ENCODE measurements at regions not wholly inside any gene's neighbourhood (a gene's known extent, or its start where the extent isn't known, plus 50 kb on each side); places are given as distances from the start of the nearest gene placed in this dataset.
A peak's percentile ranks its signal among the peaks of the same experiment; 100 is the strongest.

DNA sequence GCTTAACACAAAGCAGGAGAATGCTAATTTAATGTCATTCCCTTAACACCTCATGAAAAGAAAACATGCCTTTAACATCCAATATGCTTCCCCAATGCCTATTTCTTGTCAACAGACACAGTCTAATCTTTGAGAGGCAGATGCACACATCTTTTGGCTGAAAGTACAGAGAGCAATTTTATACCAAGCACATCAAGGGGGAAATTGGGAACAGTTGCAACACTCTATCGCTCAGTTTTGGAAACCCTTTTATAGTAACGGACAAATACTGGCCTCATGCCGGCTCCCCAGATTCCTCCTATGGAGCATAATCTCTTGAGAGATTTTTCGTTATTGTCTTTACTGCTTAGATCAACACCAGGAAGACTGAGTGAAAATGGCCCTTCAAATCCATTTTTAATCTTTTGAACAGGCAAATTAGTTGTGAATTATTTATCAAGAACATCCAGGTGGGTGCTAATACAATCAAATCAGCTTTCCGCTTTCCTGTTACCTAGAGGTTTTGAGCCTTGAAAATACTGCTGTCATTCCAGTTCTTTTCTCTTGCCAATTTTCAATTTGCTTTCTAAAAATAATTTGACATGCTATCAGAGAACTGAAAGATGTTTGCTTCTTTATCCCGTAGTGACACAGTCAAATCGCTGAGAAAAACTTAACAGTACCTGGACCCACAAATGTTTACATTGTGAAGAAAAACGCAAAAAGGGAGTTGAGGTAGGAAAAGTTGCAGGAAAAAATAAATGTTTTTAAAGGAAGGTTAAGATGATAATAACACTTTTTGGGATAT lies 60.7 kb upstream of the CAND1 start:
- Mint-ChIP-seq H3K36me3 (ENCODE audit: low read depth) (no peaks in the 10 kb centered on the region), H3K4me3 (no peak overlapping the region), H3K9me3 (no peaks in the 10 kb centered on the region), H3K27ac (no peak overlapping the region), H3K4me1 (no peaks in the 10 kb centered on the region; the same call in 2 of the 3 replicates), H3K27me3 (ENCODE audit: insufficient read depth, low read depth, poor library complexity) (no peaks in the 10 kb centered on the region)
- Histone ChIP-seq H3K4me1 (ENCODE audit: insufficient read depth) (no peaks in the 10 kb centered on the region), H3K9me2 (ENCODE audit: insufficient read depth) (no peaks in the 10 kb centered on the region), H3K4me2 (no peak overlapping the region), H3K36me3 (ENCODE audit: insufficient read depth) (no peaks in the 10 kb centered on the region), H3K27ac (ENCODE audit: low read depth) (no peak overlapping the region), H3K4me3 (no peak overlapping the region), H3K79me2 (replicated peaks; ENCODE audit: insufficient read depth) (no peaks in the 10 kb centered on the region), H4K20me1 (replicated peaks; ENCODE audit: insufficient read depth) (no peaks in the 10 kb centered on the region), H3K27me3 (ENCODE audit: insufficient read depth) (no peaks in the 10 kb centered on the region), H2AFZ (peak overlapping the region; percentile 17; the same call in 1 of the 2 replicates), H3F3A (replicated peaks; ENCODE audit: low read depth) (no peaks in the 10 kb centered on the region)
- ATAC-seq (no peak), DNase-seq (ENCODE audit: low spot score) (no peak)
- TF ChIP-seq, protein P1, sequence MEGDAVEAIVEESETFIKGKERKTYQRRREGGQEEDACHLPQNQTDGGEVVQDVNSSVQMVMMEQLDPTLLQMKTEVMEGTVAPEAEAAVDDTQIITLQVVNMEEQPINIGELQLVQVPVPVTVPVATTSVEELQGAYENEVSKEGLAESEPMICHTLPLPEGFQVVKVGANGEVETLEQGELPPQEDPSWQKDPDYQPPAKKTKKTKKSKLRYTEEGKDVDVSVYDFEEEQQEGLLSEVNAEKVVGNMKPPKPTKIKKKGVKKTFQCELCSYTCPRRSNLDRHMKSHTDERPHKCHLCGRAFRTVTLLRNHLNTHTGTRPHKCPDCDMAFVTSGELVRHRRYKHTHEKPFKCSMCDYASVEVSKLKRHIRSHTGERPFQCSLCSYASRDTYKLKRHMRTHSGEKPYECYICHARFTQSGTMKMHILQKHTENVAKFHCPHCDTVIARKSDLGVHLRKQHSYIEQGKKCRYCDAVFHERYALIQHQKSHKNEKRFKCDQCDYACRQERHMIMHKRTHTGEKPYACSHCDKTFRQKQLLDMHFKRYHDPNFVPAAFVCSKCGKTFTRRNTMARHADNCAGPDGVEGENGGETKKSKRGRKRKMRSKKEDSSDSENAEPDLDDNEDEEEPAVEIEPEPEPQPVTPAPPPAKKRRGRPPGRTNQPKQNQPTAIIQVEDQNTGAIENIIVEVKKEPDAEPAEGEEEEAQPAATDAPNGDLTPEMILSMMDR (conservative IDR thresholded peaks at IDR 0.05; ENCODE audit: low read depth in 2 of 2): no peak
- TF ChIP-seq ZNF331 (CRISPR knock-in tag; IDR thresholded peaks at IDR 0.05; ENCODE audit: low read depth) (no peak), JUNB (IDR thresholded peaks at IDR 0.05; ENCODE audit: unreplicated experiment) (no peak), EZH2 (IDR thresholded peaks at IDR 0.05; ENCODE audit: low read depth, unreplicated experiment) (no peak), NANOG (IDR thresholded peaks at IDR 0.05; ENCODE audit: borderline replicate concordance) (no peak), EZH2phosphoT487 (IDR thresholded peaks at IDR 0.05; ENCODE audit: unreplicated experiment) (no peak), CREB1 (CRISPR knock-in tag; IDR thresholded peaks at IDR 0.05; ENCODE audit: low read depth) (no peak), POLR2AphosphoS5 (IDR thresholded peaks at IDR 0.05; ENCODE audit: low read depth) (no peak), ZNF114 (CRISPR knock-in tag; IDR thresholded peaks at IDR 0.05) (no peak), STAT1 (IDR thresholded peaks at IDR 0.05; ENCODE audit: unreplicated experiment) (no peak)
- TF ChIP-seq, protein P2, sequence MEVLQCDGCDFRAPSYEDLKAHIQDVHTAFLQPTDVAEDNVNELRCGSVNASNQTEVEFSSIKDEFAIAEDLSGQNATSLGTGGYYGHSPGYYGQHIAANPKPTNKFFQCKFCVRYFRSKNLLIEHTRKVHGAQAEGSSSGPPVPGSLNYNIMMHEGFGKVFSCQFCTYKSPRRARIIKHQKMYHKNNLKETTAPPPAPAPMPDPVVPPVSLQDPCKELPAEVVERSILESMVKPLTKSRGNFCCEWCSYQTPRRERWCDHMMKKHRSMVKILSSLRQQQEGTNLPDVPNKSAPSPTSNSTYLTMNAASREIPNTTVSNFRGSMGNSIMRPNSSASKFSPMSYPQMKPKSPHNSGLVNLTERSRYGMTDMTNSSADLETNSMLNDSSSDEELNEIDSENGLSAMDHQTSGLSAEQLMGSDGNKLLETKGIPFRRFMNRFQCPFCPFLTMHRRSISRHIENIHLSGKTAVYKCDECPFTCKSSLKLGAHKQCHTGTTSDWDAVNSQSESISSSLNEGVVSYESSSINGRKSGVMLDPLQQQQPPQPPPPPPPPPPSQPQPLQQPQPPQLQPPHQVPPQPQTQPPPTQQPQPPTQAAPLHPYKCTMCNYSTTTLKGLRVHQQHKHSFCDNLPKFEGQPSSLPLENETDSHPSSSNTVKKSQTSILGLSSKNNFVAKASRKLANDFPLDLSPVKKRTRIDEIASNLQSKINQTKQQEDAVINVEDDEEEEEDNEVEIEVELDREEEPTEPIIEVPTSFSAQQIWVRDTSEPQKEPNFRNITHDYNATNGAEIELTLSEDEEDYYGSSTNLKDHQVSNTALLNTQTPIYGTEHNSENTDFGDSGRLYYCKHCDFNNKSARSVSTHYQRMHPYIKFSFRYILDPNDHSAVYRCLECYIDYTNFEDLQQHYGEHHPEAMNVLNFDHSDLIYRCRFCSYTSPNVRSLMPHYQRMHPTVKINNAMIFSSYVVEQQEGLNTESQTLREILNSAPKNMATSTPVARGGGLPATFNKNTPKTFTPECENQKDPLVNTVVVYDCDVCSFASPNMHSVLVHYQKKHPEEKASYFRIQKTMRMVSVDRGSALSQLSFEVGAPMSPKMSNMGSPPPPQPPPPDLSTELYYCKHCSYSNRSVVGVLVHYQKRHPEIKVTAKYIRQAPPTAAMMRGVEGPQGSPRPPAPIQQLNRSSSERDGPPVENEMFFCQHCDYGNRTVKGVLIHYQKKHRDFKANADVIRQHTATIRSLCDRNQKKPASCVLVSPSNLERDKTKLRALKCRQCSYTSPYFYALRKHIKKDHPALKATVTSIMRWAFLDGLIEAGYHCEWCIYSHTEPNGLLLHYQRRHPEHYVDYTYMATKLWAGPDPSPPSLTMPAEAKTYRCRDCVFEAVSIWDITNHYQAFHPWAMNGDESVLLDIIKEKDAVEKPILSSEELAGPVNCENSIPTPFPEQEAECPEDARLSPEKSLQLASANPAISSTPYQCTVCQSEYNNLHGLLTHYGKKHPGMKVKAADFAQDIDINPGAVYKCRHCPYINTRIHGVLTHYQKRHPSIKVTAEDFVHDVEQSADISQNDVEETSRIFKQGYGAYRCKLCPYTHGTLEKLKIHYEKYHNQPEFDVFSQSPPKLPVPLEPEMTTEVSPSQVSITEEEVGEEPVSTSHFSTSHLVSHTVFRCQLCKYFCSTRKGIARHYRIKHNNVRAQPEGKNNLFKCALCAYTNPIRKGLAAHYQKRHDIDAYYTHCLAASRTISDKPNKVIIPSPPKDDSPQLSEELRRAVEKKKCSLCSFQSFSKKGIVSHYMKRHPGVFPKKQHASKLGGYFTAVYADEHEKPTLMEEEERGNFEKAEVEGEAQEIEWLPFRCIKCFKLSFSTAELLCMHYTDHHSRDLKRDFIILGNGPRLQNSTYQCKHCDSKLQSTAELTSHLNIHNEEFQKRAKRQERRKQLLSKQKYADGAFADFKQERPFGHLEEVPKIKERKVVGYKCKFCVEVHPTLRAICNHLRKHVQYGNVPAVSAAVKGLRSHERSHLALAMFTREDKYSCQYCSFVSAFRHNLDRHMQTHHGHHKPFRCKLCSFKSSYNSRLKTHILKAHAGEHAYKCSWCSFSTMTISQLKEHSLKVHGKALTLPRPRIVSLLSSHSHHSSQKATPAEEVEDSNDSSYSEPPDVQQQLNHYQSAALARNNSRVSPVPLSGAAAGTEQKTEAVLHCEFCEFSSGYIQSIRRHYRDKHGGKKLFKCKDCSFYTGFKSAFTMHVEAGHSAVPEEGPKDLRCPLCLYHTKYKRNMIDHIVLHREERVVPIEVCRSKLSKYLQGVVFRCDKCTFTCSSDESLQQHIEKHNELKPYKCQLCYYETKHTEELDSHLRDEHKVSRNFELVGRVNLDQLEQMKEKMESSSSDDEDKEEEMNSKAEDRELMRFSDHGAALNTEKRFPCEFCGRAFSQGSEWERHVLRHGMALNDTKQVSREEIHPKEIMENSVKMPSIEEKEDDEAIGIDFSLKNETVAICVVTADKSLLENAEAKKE (CRISPR knock-in tag; IDR thresholded peaks at IDR 0.05): no peak
- TF ChIP-seq, protein P3, sequence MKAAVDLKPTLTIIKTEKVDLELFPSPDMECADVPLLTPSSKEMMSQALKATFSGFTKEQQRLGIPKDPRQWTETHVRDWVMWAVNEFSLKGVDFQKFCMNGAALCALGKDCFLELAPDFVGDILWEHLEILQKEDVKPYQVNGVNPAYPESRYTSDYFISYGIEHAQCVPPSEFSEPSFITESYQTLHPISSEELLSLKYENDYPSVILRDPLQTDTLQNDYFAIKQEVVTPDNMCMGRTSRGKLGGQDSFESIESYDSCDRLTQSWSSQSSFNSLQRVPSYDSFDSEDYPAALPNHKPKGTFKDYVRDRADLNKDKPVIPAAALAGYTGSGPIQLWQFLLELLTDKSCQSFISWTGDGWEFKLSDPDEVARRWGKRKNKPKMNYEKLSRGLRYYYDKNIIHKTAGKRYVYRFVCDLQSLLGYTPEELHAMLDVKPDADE (IDR thresholded peaks at IDR 0.05): no peak
- TF ChIP-seq, protein P4, sequence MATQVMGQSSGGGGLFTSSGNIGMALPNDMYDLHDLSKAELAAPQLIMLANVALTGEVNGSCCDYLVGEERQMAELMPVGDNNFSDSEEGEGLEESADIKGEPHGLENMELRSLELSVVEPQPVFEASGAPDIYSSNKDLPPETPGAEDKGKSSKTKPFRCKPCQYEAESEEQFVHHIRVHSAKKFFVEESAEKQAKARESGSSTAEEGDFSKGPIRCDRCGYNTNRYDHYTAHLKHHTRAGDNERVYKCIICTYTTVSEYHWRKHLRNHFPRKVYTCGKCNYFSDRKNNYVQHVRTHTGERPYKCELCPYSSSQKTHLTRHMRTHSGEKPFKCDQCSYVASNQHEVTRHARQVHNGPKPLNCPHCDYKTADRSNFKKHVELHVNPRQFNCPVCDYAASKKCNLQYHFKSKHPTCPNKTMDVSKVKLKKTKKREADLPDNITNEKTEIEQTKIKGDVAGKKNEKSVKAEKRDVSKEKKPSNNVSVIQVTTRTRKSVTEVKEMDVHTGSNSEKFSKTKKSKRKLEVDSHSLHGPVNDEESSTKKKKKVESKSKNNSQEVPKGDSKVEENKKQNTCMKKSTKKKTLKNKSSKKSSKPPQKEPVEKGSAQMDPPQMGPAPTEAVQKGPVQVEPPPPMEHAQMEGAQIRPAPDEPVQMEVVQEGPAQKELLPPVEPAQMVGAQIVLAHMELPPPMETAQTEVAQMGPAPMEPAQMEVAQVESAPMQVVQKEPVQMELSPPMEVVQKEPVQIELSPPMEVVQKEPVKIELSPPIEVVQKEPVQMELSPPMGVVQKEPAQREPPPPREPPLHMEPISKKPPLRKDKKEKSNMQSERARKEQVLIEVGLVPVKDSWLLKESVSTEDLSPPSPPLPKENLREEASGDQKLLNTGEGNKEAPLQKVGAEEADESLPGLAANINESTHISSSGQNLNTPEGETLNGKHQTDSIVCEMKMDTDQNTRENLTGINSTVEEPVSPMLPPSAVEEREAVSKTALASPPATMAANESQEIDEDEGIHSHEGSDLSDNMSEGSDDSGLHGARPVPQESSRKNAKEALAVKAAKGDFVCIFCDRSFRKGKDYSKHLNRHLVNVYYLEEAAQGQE (IDR thresholded peaks at IDR 0.05; ENCODE audit: unreplicated experiment): no peak
